NT2/D1 (cell line): ENCODE measurements at regions not wholly inside any gene's neighbourhood (a gene's known extent, or its start where the extent isn't known, plus 50 kb on each side); places are given as distances from the start of the nearest gene placed in this dataset.

Source experiments
- SUZ12 ChIP-seq: IDR thresholded peaks from 2 replicates; pipeline ENCODE4 v1.6.1; 2011; ENCODE audit not compliant: insufficient read length, insufficient read depth; ENCODE audit errors: extremely low read depth
- ZNF274 ChIP-seq: IDR thresholded peaks from 2 replicates; pipeline ENCODE4 v1.6.1; 2011; ENCODE audit warnings: mild to moderate bottlenecking, low read depth, low read length

DNA sequence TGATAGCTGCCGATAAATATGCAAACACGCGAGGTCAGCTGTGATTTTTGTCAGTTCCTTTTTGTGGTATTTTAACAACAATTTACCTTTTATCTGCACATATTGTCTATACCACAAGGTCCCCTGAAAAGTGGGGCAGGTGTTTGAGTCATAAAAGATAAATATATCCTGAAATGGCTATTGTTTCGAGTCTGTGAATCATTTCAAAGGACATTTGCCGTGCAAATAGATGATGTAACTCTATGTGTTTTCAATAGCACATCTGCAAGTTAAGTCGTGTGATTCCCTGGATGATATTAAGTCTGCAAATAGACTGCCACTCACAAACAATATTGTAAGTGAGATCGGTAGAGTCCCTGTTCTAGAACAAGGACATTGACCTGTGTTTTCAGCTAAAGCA is 193.0 kb upstream of the PITRM1 start:
- no peak for TF ChIP-seq SUZ12
- no peak for TF ChIP-seq ZNF274
